BLaER1 (cell line): ENCODE measurements at regions not wholly inside any gene's neighbourhood (a gene's known extent, or its start where the extent isn't known, plus 50 kb on each side); places are given as distances from the start of the nearest gene placed in this dataset.

Experiments
- H3K27ac ChIP-seq: shearing (Covaris generic); formaldehyde crosslinking; 2 replicates; pipeline ENCODE4 v1.8.1; 2022
- H3K27me3 ChIP-seq: shearing (Covaris generic); formaldehyde crosslinking; 2 replicates; pipeline ENCODE4 v1.8.1; 2022
- H3K36me3 ChIP-seq: shearing (Covaris generic); formaldehyde crosslinking; 2 replicates; pipeline ENCODE4 v1.8.1; 2022
- H3K4me1 ChIP-seq: shearing (Covaris generic); formaldehyde crosslinking; 2 replicates; pipeline ENCODE4 v1.8.1; 2022
- H3K4me2 ChIP-seq: shearing (Covaris generic); formaldehyde crosslinking; 2 replicates; pipeline ENCODE4 v1.8.1; 2022
- H3K4me3 ChIP-seq: shearing (Covaris generic); formaldehyde crosslinking; 2 replicates; pipeline ENCODE4 v1.8.1; 2022
- H3K9ac ChIP-seq: shearing (Covaris generic); formaldehyde crosslinking; 2 replicates; pipeline ENCODE4 v1.8.1; 2022
- H3K9me3 ChIP-seq: shearing (Covaris generic); formaldehyde crosslinking; 2 replicates; pipeline ENCODE4 v1.8.1; 2022
- H4K20me1 ChIP-seq: shearing (Covaris generic); formaldehyde crosslinking; 2 replicates; pipeline ENCODE4 v1.8.1; 2022
- Cebpa-rat ChIP-seq: shearing (Covaris generic); IDR thresholded peaks from 2 replicates; pipeline ENCODE4 v1.8.1; 2022

DNA sequence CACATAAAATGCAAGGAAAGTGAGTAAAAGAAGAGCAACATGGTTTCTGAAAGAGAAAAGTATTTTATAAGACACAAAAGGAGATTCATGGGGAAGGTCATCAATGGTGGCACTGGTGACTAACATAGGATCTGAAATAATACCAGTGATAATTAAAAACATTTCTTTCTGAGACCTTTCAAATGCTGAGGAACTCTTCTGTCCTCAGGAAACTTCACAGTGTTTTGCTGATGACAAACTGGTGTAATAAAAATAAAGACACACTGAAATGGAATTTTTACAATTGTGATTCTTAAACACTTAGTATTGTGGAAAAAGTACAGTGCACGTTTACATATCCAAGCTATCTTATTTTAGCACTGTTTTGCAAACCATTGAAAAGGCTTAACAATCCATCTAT, 80.4 kb upstream of the ZBTB20 start:
- H3K9ac ChIP-seq = no peak overlapping the region
- no peak for TF ChIP-seq Cebpa-rat
- H3K27ac ChIP-seq = no peak overlapping the region
- no peak overlapping the region for H3K4me2 ChIP-seq
- no peak overlapping the region for H3K4me3 ChIP-seq
- H3K4me1 ChIP-seq = no peaks in the 10 kb centered on the region
- H3K36me3 ChIP-seq = no peaks in the 10 kb centered on the region
- H4K20me1 ChIP-seq = no peaks in the 10 kb centered on the region
- H3K9me3 ChIP-seq = no peaks in the 10 kb centered on the region
- no peaks in the 10 kb centered on the region for H3K27me3 ChIP-seq

DNA sequence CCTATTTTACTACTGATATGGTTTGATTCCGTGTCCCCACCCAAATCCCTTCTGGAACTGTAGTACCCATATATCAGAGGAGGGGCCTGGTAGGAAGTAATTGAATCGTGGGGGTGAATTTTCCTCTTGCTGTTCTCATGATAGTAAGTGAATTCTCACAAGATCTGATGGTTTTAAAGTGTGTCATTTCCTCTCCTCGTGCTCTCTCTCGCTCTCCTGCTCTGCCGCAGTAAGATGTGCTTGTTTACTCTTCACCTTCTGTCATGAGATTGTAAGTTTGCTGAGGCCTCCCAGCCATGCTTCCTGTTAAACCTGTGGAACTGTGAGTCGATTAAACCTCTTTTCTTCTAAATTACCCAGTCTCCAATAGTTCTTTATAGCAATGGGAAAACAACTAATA, 81.2 kb upstream of the ZBTB20 start:
- Histone ChIP-seq H4K20me1 (no peaks in the 10 kb centered on the region), H3K9ac (no peak overlapping the region), H3K27ac (no peak overlapping the region), H3K4me2 (no peak overlapping the region), H3K4me1 (no peaks in the 10 kb centered on the region), H3K4me3 (no peak overlapping the region), H3K36me3 (no peaks in the 10 kb centered on the region), H3K9me3 (no peaks in the 10 kb centered on the region), H3K27me3 (no peaks in the 10 kb centered on the region)
- no peak for TF ChIP-seq Cebpa-rat

DNA sequence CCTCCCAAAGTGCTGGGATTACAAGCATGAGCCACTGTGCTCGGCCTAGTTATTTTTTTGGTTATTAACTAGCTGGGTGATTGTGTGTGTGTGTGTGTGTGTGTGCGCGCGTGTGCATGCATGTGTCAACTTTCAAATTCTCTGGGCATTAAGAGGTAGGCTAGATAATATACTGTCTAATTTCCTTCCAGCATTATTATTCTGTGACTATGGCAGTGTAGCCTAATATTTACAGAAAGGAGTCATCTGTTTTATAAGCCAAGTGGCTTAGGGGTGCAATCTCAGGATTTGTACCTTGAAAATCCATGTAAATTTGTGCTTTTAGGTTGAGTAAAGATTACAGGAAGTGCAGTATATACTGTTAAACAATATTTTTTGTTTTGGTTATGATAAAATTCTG, 85.1 kb upstream of the ZBTB20 start:
- Histone ChIP-seq H3K4me2 (no peak overlapping the region), H3K27me3 (no peaks in the 10 kb centered on the region), H3K36me3 (no peaks in the 10 kb centered on the region), H3K9ac (no peak overlapping the region), H3K4me3 (no peak overlapping the region), H3K4me1 (no peaks in the 10 kb centered on the region), H4K20me1 (no peaks in the 10 kb centered on the region), H3K27ac (no peak overlapping the region), H3K9me3 (no peaks in the 10 kb centered on the region)
- TF ChIP-seq Cebpa-rat = no peak

DNA sequence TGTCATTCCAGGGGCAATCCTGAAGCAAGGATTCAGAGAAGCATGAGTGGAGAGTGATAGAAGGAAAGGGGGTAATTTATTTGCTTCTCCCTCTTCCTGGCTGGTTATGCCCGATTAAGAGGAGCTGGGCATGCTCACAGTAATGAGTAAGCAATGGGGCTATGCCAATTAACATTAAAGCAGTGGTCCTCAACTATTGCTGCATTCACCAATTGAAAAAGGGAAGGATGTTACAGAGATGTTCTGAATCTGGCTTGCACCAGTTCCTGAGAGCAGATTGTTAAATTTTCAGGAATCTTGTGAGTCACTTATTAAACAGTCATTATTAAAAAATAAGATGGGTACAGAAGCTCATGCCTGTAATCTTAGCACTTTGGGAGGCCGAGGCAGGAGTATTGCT, 85.9 kb upstream of the ZBTB20 start:
- Histone ChIP-seq H4K20me1 (no peaks in the 10 kb centered on the region), H3K9me3 (no peaks in the 10 kb centered on the region), H3K4me3 (no peak overlapping the region), H3K27ac (no peak overlapping the region), H3K9ac (no peak overlapping the region), H3K4me1 (no peaks in the 10 kb centered on the region), H3K4me2 (no peak overlapping the region), H3K36me3 (no peaks in the 10 kb centered on the region), H3K27me3 (no peaks in the 10 kb centered on the region)
- TF ChIP-seq Cebpa-rat = no peak

DNA sequence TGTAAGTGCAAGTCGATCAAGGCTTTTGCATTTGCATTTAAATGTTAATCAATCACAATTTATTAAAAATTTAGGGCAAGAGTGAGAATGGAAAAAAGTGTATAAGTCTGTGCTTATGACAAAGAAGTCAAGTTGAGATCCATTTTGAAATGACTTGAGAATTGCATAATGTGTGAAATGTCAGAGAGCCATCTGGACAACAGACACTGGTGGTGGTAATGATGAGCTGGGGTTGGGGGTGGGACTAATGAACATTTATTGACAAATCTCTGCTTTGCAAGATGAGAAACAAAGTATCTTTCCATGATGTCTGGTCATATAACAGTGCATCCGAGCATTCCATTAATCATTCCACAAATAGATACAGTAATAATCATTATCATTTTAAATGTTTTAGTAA, 89.4 kb upstream of the ZBTB20 start:
- H3K4me1 ChIP-seq = no peaks in the 10 kb centered on the region
- H3K4me2 ChIP-seq = no peak overlapping the region
- H3K36me3 ChIP-seq = no peaks in the 10 kb centered on the region
- no peaks in the 10 kb centered on the region for H3K27me3 ChIP-seq
- no peak overlapping the region for H3K27ac ChIP-seq
- no peaks in the 10 kb centered on the region for H4K20me1 ChIP-seq
- no peak overlapping the region for H3K9ac ChIP-seq
- H3K4me3 ChIP-seq = no peak overlapping the region
- no peaks in the 10 kb centered on the region for H3K9me3 ChIP-seq
- TF ChIP-seq Cebpa-rat = no peak

DNA sequence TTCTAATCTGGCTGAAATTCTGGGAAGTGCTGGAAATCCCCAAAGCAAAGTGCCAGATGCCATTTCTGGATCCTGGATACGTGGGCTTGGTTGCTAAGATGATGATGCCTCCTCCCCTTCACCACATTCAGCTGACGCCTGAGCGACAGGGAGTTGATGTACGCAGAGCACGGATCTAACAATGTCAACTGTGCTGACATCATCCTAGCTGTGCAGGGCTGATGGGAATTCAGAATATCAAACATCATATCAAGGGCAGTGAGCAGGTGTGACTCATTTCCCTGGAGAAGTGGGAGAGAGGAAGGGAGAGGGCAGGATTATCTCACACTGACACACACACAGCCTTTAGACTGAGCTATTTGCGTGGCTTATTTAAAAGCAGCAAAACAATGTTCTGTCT, 92.6 kb upstream of the ZBTB20 start:
- no peaks in the 10 kb centered on the region for H3K9me3 ChIP-seq
- H3K4me2 ChIP-seq = no peak overlapping the region
- H3K36me3 ChIP-seq = no peaks in the 10 kb centered on the region
- H4K20me1 ChIP-seq = no peaks in the 10 kb centered on the region
- no peaks in the 10 kb centered on the region for H3K4me1 ChIP-seq
- H3K27me3 ChIP-seq = no peaks in the 10 kb centered on the region
- TF ChIP-seq Cebpa-rat = no peak
- no peak overlapping the region for H3K4me3 ChIP-seq
- H3K27ac ChIP-seq = no peak overlapping the region
- H3K9ac ChIP-seq = no peak overlapping the region

DNA sequence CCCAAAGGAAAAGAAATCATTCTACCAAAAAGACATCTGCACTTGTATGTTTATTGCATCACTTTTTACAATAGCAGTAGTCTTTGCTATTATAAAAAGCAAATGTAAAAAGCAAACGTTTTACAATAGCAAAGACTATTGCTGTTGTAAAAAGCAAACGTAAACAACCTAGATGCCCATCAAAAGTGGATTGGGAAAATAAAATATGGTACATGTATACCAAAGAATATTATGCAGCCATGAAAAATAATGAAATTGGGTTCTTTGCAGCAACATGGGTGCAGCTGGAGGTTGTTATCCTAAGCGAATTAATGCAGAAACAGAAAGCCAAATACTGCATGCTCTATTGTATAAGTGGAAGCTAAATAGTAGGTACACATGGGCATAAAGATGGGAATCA, 97.3 kb upstream of the ZBTB20 start:
- H3K9me3 ChIP-seq = no peaks in the 10 kb centered on the region
- H3K27ac ChIP-seq = no peak overlapping the region
- H3K27me3 ChIP-seq = no peaks in the 10 kb centered on the region
- H3K4me1 ChIP-seq = no peaks in the 10 kb centered on the region
- H4K20me1 ChIP-seq = no peaks in the 10 kb centered on the region
- H3K9ac ChIP-seq = no peak overlapping the region
- no peak for TF ChIP-seq Cebpa-rat
- no peaks in the 10 kb centered on the region for H3K36me3 ChIP-seq
- H3K4me2 ChIP-seq = no peak overlapping the region
- no peak overlapping the region for H3K4me3 ChIP-seq

DNA sequence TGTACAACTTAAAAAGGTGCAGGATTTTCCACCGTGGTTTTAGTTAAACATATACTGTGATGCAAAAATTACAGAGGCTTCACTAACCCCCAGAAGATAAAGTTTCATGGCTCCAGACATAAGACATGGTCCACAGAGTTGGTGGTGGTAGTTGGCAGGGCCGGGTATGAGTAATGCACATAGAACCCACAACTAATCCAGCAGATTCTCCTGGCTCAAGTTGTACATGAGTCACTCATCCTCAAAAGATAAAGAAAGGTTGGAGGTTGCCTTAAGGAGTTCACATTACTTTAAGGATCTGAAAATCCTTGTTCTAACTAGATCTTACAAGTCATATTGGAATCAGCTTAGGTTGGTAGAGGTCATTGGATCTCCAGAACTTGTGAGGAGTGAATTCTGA, 98.3 kb upstream of the ZBTB20 start:
- Histone ChIP-seq H3K4me2 (no peak overlapping the region), H3K27me3 (no peaks in the 10 kb centered on the region), H3K4me3 (no peak overlapping the region), H3K9ac (no peak overlapping the region), H4K20me1 (no peaks in the 10 kb centered on the region), H3K4me1 (no peaks in the 10 kb centered on the region), H3K27ac (no peak overlapping the region), H3K36me3 (no peaks in the 10 kb centered on the region), H3K9me3 (no peaks in the 10 kb centered on the region)
- TF ChIP-seq Cebpa-rat = no peak

DNA sequence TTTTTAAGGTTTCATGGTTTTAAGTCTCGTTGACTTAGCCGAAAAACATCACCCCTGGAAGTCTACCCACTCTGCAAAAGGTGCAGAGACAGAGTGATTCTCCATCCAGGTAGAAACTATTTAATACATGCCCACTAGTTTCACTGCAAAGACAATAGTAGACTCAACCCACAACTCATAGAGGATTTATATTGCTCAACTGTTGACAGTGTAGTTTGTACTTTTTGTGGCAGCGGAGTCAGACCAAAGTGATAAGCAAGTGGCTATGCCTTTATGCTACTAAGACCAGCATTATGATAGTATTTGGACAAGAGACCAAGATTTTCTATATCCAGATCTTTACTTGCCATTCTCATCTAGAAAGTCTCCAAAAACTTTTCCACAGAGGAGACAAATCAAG, 98.8 kb upstream of the ZBTB20 start:
- no peak overlapping the region for H3K9ac ChIP-seq
- H3K4me3 ChIP-seq = no peak overlapping the region
- H3K36me3 ChIP-seq = no peaks in the 10 kb centered on the region
- H3K4me1 ChIP-seq = no peaks in the 10 kb centered on the region
- no peaks in the 10 kb centered on the region for H3K9me3 ChIP-seq
- no peak for TF ChIP-seq Cebpa-rat
- H4K20me1 ChIP-seq = no peaks in the 10 kb centered on the region
- H3K27me3 ChIP-seq = no peaks in the 10 kb centered on the region
- H3K4me2 ChIP-seq = no peak overlapping the region
- H3K27ac ChIP-seq = no peak overlapping the region

DNA sequence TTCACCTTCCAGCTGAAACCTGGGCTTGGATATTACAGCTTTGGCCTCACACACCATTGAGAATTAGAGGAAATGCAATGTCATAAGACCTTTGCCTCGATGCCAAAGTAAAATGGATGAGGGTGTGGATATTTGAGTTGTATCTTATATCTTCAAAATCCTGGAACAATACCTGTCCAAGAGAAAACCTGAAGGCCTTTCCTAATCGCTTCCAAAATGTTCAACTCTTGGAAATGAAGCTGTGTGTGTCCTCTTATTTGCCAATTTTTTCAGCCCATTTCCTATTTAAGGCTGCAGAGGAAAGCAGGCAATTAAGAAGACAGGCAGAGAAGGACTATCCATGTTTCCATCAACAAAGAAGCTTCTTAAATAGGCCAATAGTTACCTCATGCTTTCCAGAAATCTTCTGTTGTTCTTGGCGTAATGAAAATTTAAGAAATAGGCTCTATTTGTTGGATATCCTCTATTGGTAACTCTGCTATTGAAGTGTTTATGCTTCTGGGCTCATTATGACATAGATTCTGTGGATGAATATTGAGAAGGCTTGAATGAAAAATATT, 99.5 kb upstream of the ZBTB20 start:
- H3K27ac ChIP-seq = no peak overlapping the region
- no peaks in the 10 kb centered on the region for H3K9me3 ChIP-seq
- H3K27me3 ChIP-seq = no peaks in the 10 kb centered on the region
- H4K20me1 ChIP-seq = no peaks in the 10 kb centered on the region
- no peak overlapping the region for H3K4me3 ChIP-seq
- no peak for TF ChIP-seq Cebpa-rat
- no peak overlapping the region for H3K9ac ChIP-seq
- no peaks in the 10 kb centered on the region for H3K36me3 ChIP-seq
- no peak overlapping the region for H3K4me2 ChIP-seq
- no peaks in the 10 kb centered on the region for H3K4me1 ChIP-seq

DNA sequence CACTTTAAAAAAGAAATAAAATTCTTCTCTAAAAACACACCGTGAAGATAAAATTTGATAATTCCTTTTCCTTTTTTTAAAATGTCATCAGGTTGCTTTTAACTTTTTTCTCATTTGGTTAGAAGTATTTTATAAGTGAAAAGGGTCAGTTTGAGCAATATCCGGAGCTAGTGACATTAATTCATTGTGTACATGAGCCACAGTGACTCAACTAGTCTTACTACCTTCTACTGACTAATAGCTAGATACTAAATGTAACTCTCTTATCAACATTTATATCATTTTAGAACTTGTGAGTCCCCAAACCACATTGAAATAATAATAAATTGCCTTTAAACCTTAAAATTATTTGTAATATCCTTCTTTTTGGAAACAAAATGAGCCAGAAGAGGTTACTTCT, 101.2 kb upstream of the ZBTB20 start:
- Histone ChIP-seq H3K27me3 (no peaks in the 10 kb centered on the region), H3K4me1 (no peaks in the 10 kb centered on the region), H3K4me3 (no peak overlapping the region), H3K9me3 (no peaks in the 10 kb centered on the region), H3K9ac (no peak overlapping the region), H3K4me2 (no peak overlapping the region), H4K20me1 (no peaks in the 10 kb centered on the region), H3K27ac (no peak overlapping the region), H3K36me3 (no peaks in the 10 kb centered on the region)
- TF ChIP-seq Cebpa-rat = no peak
